ENCODE measurements at regions not wholly inside any gene's neighbourhood (a gene's known extent, or its start where the extent isn't known, plus 50 kb on each side); places are given as distances from the start of the nearest gene placed in this dataset.
"Not testable (repeated sequence)": the region's sequence is repeated elsewhere in the genome, so short reads cannot be mapped to it uniquely, and the experiment has no call there.

DNA sequence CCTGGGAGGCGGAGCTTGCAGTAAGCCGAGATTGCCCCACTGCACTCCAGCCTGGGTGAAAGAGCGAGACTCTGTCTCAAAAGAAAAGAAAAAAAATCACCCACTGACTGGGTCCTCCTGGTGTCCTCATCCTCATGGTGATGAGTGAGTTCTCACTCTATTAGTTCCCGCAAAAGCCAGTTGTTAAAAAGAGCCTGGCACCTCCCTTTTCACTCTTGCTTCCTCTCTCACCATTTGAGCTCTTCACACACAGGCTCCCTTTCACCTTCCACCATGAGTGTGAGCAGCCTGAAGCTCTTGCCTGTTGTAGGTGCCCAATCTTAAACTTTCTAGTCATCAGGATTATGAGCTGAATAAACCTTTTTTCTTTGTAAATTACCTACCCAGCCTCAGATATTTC lies 176.4 kb downstream of the SLC38A4 start:
- H3K27ac Mint-ChIP-seq, result no peak overlapping the region
- Histone ChIP-seq H3K9me3 (ENCODE audit: control insufficient read depth, low read length) (peaks cover 8% of the 10 kb centered on the region), H3K27me3 (ENCODE audit: control insufficient read depth, insufficient read depth, low read length, poor library complexity, severe bottlenecking) (no peaks in the 10 kb centered on the region), H3K36me3 (ENCODE audit: control insufficient read depth, insufficient read depth, low read length) (no peaks in the 10 kb centered on the region), H3K9ac (ENCODE audit: extremely low read depth, low read length, poor library complexity, severe bottlenecking) (no peak overlapping the region), H3K4me3 (ENCODE audit: low read length) (no peak overlapping the region), H3K4me1 (ENCODE audit: control insufficient read depth, insufficient read depth, low read length) (no peaks in the 10 kb centered on the region), H3K27ac (ENCODE audit: low read depth, low read length) (no peak overlapping the region)
- peaks cover 21% of the 10 kb centered on the region for H3K9me3 Mint-ChIP-seq
- TF ChIP-seq, protein P1, sequence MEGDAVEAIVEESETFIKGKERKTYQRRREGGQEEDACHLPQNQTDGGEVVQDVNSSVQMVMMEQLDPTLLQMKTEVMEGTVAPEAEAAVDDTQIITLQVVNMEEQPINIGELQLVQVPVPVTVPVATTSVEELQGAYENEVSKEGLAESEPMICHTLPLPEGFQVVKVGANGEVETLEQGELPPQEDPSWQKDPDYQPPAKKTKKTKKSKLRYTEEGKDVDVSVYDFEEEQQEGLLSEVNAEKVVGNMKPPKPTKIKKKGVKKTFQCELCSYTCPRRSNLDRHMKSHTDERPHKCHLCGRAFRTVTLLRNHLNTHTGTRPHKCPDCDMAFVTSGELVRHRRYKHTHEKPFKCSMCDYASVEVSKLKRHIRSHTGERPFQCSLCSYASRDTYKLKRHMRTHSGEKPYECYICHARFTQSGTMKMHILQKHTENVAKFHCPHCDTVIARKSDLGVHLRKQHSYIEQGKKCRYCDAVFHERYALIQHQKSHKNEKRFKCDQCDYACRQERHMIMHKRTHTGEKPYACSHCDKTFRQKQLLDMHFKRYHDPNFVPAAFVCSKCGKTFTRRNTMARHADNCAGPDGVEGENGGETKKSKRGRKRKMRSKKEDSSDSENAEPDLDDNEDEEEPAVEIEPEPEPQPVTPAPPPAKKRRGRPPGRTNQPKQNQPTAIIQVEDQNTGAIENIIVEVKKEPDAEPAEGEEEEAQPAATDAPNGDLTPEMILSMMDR (conservative IDR thresholded peaks at IDR 0.05), result no peak
- no peaks in the 10 kb centered on the region for H3K27me3 Mint-ChIP-seq (ENCODE audit: insufficient read depth)
- H3K4me3 Mint-ChIP-seq, result no peak overlapping the region
- peaks cover 5% of the 10 kb centered on the region for H3K36me3 Mint-ChIP-seq (ENCODE audit: low read depth)
- H3K4me1 Mint-ChIP-seq, result no peaks in the 10 kb centered on the region
- 94 to 100% methylated on average over 3 to 4 of the region's 4 CpGs for WGBS, 2 experiments (ENCODE audit: insufficient coverage in 1 of 2, insufficient read length in 1 of 2)
- no peak for DNase-seq

DNA sequence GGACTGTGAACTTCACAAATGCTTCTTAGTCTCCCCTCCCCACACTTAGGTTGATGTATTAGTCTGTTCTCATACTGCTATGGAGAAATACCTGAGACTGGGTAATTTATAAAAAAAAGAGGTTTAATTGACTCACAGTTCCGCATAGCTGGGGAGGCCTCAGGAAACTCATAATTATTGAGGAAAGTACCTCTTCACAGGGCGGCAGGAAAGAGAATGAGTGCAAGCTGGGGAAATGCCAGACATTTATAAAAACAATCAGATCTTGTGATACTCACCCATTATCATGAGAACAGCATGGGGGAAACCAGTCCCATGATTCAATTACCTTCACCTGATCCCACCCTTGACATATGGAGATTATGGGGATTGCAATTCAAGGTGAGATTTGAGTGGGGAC lies 178.8 kb downstream of the SLC38A4 start:
- Mint-ChIP-seq H3K9me3 (peaks cover 21% of the 10 kb centered on the region), H3K4me3 (no peak overlapping the region), H3K27me3 (ENCODE audit: insufficient read depth) (no peaks in the 10 kb centered on the region), H3K4me1 (no peaks in the 10 kb centered on the region), H3K36me3 (ENCODE audit: low read depth) (peaks cover 5% of the 10 kb centered on the region), H3K27ac (no peak overlapping the region)
- Histone ChIP-seq H3K27ac (ENCODE audit: low read depth, low read length) (no peak overlapping the region), H3K36me3 (ENCODE audit: control insufficient read depth, insufficient read depth, low read length) (no peaks in the 10 kb centered on the region), H3K27me3 (ENCODE audit: control insufficient read depth, insufficient read depth, low read length, poor library complexity, severe bottlenecking) (no peaks in the 10 kb centered on the region), H3K4me3 (ENCODE audit: low read length) (no peak overlapping the region), H3K9me3 (ENCODE audit: control insufficient read depth, low read length) (peaks cover 8% of the 10 kb centered on the region), H3K4me1 (ENCODE audit: control insufficient read depth, insufficient read depth, low read length) (no peaks in the 10 kb centered on the region), H3K9ac (ENCODE audit: extremely low read depth, low read length, poor library complexity, severe bottlenecking) (no peak overlapping the region)
- no peak for DNase-seq
- WGBS, 2 experiments (ENCODE audit: insufficient coverage in 1 of 2, insufficient read length in 1 of 2), result 92 to 100% methylated on average over 2 of the region's 2 CpGs
- TF ChIP-seq, protein P1 (conservative IDR thresholded peaks at IDR 0.05), result no peak

DNA sequence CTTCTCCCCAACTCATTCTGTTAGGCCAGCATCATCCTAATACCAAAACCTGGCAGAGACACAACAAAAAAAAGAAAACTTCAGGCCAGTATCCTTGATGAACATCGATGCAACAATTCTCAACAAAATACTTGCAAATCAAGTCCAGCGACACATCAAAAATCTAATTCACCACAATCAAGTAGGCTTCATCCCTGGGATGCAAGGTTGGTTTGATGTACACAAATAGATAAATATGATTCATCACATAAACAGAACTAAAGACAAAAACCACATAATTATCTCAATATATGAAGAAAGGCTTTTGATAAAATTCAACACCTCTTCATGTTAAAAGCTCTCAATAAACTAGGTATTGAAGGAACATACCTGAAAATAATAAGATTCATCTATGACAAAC lies 184.1 kb downstream of the SLC38A4 start:
- H3K9me3 Mint-ChIP-seq, result peaks cover 37% of the 10 kb centered on the region
- H3K27ac Mint-ChIP-seq; H3K27me3 Mint-ChIP-seq (ENCODE audit: insufficient read depth); H3K4me1 ChIP-seq (ENCODE audit: control insufficient read depth, insufficient read depth, low read length); H3K4me3 ChIP-seq (ENCODE audit: low read length); H3K27me3 ChIP-seq (ENCODE audit: control insufficient read depth, insufficient read depth, low read length, poor library complexity, severe bottlenecking); H3K27ac ChIP-seq (ENCODE audit: low read depth, low read length); H3K9me3 ChIP-seq (ENCODE audit: control insufficient read depth, low read length); H3K4me3 Mint-ChIP-seq; DNase-seq; H3K4me1 Mint-ChIP-seq; H3K36me3 ChIP-seq (ENCODE audit: control insufficient read depth, insufficient read depth, low read length); H3K36me3 Mint-ChIP-seq (ENCODE audit: low read depth); H3K9ac ChIP-seq (ENCODE audit: extremely low read depth, low read length, poor library complexity, severe bottlenecking): not testable (repeated sequence)
- WGBS, 2 experiments (ENCODE audit: insufficient coverage in 1 of 2, insufficient read length in 1 of 2), result 93 to 100% methylated on average over 1 to 2 of the region's 2 CpGs

DNA sequence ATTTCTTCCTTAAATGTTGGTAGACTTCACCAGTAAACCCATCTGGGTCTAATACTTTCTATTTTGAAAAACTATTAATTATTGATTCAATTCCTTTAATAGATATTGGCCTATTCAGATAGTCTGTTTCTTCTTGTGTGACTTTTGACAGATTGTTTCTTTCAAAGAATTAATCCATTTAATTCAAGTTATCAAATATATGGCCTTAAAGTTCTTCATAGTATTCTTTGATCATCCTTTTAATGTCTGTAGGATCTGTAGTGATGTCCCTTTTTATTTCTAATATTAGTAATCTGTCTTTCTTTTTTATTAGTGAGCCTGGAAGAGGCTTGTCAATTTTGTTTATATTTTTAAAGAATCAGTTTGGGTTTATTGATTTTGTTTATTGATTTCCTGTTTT lies 190.0 kb downstream of the SLC38A4 start:
- Histone ChIP-seq H3K9me3 (ENCODE audit: control insufficient read depth, low read length) (peaks cover 26% of the 10 kb centered on the region), H3K4me1 (ENCODE audit: control insufficient read depth, insufficient read depth, low read length) (no peaks in the 10 kb centered on the region), H3K36me3 (ENCODE audit: control insufficient read depth, insufficient read depth, low read length) (no peaks in the 10 kb centered on the region), H3K27ac (ENCODE audit: low read depth, low read length) (no peak overlapping the region), H3K27me3 (ENCODE audit: control insufficient read depth, insufficient read depth, low read length, poor library complexity, severe bottlenecking) (no peaks in the 10 kb centered on the region), H3K4me3 (ENCODE audit: low read length) (no peak overlapping the region), H3K9ac (ENCODE audit: extremely low read depth, low read length, poor library complexity, severe bottlenecking) (no peak overlapping the region)
- TF ChIP-seq, protein P1 (conservative IDR thresholded peaks at IDR 0.05), result no peak
- no peak for DNase-seq
- Mint-ChIP-seq H3K36me3 (ENCODE audit: low read depth) (peaks cover 10% of the 10 kb centered on the region), H3K9me3 (peaks cover 49% of the 10 kb centered on the region), H3K27ac (no peak overlapping the region), H3K4me3 (no peak overlapping the region), H3K4me1 (peaks cover 3% of the 10 kb centered on the region), H3K27me3 (ENCODE audit: insufficient read depth) (peaks cover 2% of the 10 kb centered on the region)
